K562 (cell line): ENCODE measurements at regions not wholly inside any gene's neighbourhood (a gene's known extent, or its start where the extent isn't known, plus 50 kb on each side); places are given as distances from the start of the nearest gene placed in this dataset.

Source experiments
- ATAC-seq: fragments of 200-7000 bp; cut with Tn5 transposase; 3 replicates; pipeline ENCODE4 v1.9.1; 2020; ENCODE audit warnings: moderate library complexity
- BruUV-seq: library from RNA; stranded (reverse); fragments of 400-500 nt; replicated peaks from 2 replicates; lab custom pipeline; 2021; lab: Mats Ljungman, UMichigan
- CTCF ChIA-PET: fragments of 300-600 bp; formaldehyde crosslinking; extraction: SDS; loops from one replicate; lab custom pipeline; 2021; ENCODE audit warnings: low intra/inter-chr PET ratio; lab: Yijun Ruan, JAX
- POLR2A ChIA-PET: fragments of 300-600, 350-650 bp; sonication (Branson Sonifier 250); formaldehyde crosslinking; extraction: SDS; loops from one replicate; lab custom pipeline; 2021; ENCODE audit warnings: antibody characterized with exemption, inconsistent platforms; lab: Yijun Ruan, JAX
- DNase-seq, 4 experiments: peaks; one replicate each; pipeline versions ENCODE4 v3.0.0 to v3.0.0-alpha.2; 2011 to 2018; ENCODE audit warnings: low spot score in 3 of 4, mixed read lengths in 3 of 4; ENCODE audit errors: extremely low read depth in 1 of 4
- FAIRE-seq: peaks from 2 replicates; lab custom pipeline; 2011; peaks lifted over from hg19 to GRCh38; lab: Jason Lieb, UNC
- H2AFZ ChIP-seq: 2 replicates; pipeline ENCODE4 v1.6.0; 2011; ENCODE audit warnings: low read depth, low read length, control low read depth, inconsistent platforms
- H3K27ac ChIP-seq: fragments of 200-600 bp; 3 replicates; pipeline ENCODE4 v1.8.0; 2011; ENCODE audit warnings: low read depth, mild to moderate bottlenecking, control low read depth, inconsistent platforms, low read length, moderate library complexity, mixed read lengths; ENCODE audit errors: extremely low read depth
- H3K27me3 ChIP-seq, 2 experiments: fragments of 300-600 bp in 1 of 2; 2 replicates in 1 of 2; 3 replicates in 1 of 2; pipeline versions ENCODE4 v1.6.0 to v1.8.0; 2011; ENCODE audit warnings: inconsistent platforms in 2 of 2, low read length in 2 of 2, mild to moderate bottlenecking in 1 of 2, mixed read lengths in 1 of 2, moderate library complexity in 1 of 2; ENCODE audit not compliant: control insufficient read depth in 2 of 2, insufficient read depth in 2 of 2
- H3K36me3 ChIP-seq: fragments of 300-600 bp; 3 replicates; pipeline ENCODE4 v1.8.0; 2011; ENCODE audit warnings: mild to moderate bottlenecking, low read length, inconsistent platforms; ENCODE audit not compliant: control insufficient read depth, insufficient read depth
- H3K4me1 ChIP-seq, 2 experiments: fragments of 200-600 bp in 1 of 2; replicated peaks in 1 of 2; 2 replicates in 1 of 2; 3 replicates in 1 of 2; pipeline versions ENCODE4 v1.5.1 to v1.8.0; 2011; ENCODE audit warnings: inconsistent platforms in 2 of 2, low read length in 2 of 2, mild to moderate bottlenecking in 1 of 2, mixed read lengths in 1 of 2, moderate library complexity in 1 of 2; ENCODE audit not compliant: control insufficient read depth in 2 of 2, insufficient read depth in 2 of 2
- H3K4me2 ChIP-seq: 2 replicates; pipeline ENCODE4 v1.6.1; 2011; ENCODE audit warnings: low read length, control low read depth, inconsistent platforms, mixed read lengths; ENCODE audit not compliant: insufficient read depth
- H3K4me3 ChIP-seq: fragments of 200-600 bp; sonication (generic), shearing (Covaris generic); 2 replicates; pipeline ENCODE4 v1.5.1; 2016; ENCODE audit warnings: control low read depth, inconsistent platforms
- H3K79me2 ChIP-seq: fragments of 200-600 bp; 3 replicates; pipeline ENCODE4 v1.8.0; 2011; ENCODE audit warnings: low read length, inconsistent platforms; ENCODE audit not compliant: control insufficient read depth, insufficient read depth
- H3K9ac ChIP-seq, 2 experiments: 2 replicates each; pipeline versions ENCODE4 v1.6.0 to v1.6.1; 2011; ENCODE audit warnings: low read depth in 2 of 2, low read length in 2 of 2, control low read depth in 1 of 2, inconsistent platforms in 1 of 2, mild to moderate bottlenecking in 1 of 2, mixed read lengths in 1 of 2; ENCODE audit not compliant: insufficient read depth in 1 of 2
- H3K9me1 ChIP-seq: one replicate; pipeline ENCODE4 v1.6.0; 2011; ENCODE audit warnings: inconsistent platforms, mild to moderate bottlenecking, low read length, moderate library complexity; ENCODE audit not compliant: control insufficient read depth, insufficient read depth
- H3K9me3 ChIP-seq: replicated peaks from 2 replicates; pipeline ENCODE4 v1.5.1; 2011; ENCODE audit warnings: low read depth, low read length, inconsistent platforms; ENCODE audit not compliant: control insufficient read depth, insufficient read depth
- H4K20me1 ChIP-seq: replicated peaks from 2 replicates; pipeline ENCODE4 v1.6.1; 2011; ENCODE audit warnings: low read length, inconsistent platforms, mixed read lengths; ENCODE audit not compliant: control insufficient read depth, insufficient read depth
- ELK1 ChIP-seq: sonication (generic); formaldehyde crosslinking; IDR thresholded peaks from 2 replicates; pipeline ENCODE4 v1.8.1; 2022; ENCODE audit warnings: missing genetic modification reagents
- JUND ChIP-seq, 2 experiments: IDR thresholded peaks; 2 replicates in 1 of 2; 3 replicates in 1 of 2; pipeline ENCODE4 v1.6.1; 2011; ENCODE audit warnings: borderline replicate concordance in 2 of 2, low read depth in 2 of 2, low read length in 2 of 2, improper control_type of control experiment in 1 of 2, missing biosample characterization in 1 of 2, missing genetic modification characterization in 1 of 2, missing genetic modification reagents in 1 of 2
- SMAD3 ChIP-seq: fragments of 450-650 bp; formaldehyde crosslinking; conservative IDR thresholded peaks from 2 replicates; pipeline ENCODE4 v1.4.0; 2020; ENCODE audit warnings: mild to moderate bottlenecking
- WGBS: fragments of 100-300 bp; shearing (Covaris generic); methylation state at CpG from one replicate; pipeline ENCODE4 v1.1.6; 2016; ENCODE audit warnings: low coverage, mixed read lengths; ENCODE audit not compliant: insufficient coverage; ENCODE audit errors: missing lambda C conversion rate; 5-methylcytosine and 5-hydroxymethylcytosine counted together
- in situ Hi-C: fragments of 300-500 bp; cut with MboI; formaldehyde crosslinking; loops from 4 replicates; pipeline ENCODE4 v1.15.0; 2018; ENCODE audit warnings: inconsistent platforms, mixed read lengths
- intact Hi-C: fragments of 100-400 bp; cut with micrococcal nuclease; formaldehyde crosslinking; loops from 2 replicates; pipeline ENCODE4 v1.14.2; 2022
- TF ChIP-seq, protein P1 (sequence below), 2 experiments: fragments of 250-450 bp in 1 of 2; fragments of 450-650 bp in 1 of 2; sonication (Bioruptor Pico) in 1 of 2; IDR thresholded peaks; 2 replicates each; pipeline versions ENCODE4 v1.6.1 to v1.8.0; 2016 to 2021; ENCODE audit warnings: mild to moderate bottlenecking in 2 of 2, moderate library complexity in 2 of 2, missing compliant biosample characterization in 1 of 2, missing genetic modification characterization in 1 of 2
- TF ChIP-seq, protein P2 (sequence below), 2 experiments: fragments of 450-650 bp in 1 of 2; sonication (generic) in 1 of 2; formaldehyde crosslinking in 1 of 2; IDR thresholded peaks in 1 of 2; conservative IDR thresholded peaks in 1 of 2; 2 replicates each; pipeline versions ENCODE4 v1.6.1 to v1.8.1; 2016 to 2023; ENCODE audit warnings: mild to moderate bottlenecking in 2 of 2, moderate library complexity in 2 of 2, inconsistent platforms in 1 of 2, missing genetic modification reagents in 1 of 2
- TF ChIP-seq, protein P3 (sequence below): sonication (generic); formaldehyde crosslinking; IDR thresholded peaks from 2 replicates; pipeline ENCODE4 v1.8.0; 2023; ENCODE audit warnings: mild to moderate bottlenecking, missing genetic modification reagents

GRCh38 chr12:86621957-86622356, 365.8 kb upstream of the MGAT4C start:
- H3K9ac ChIP-seq: no peak overlapping the region
- DNase-seq (no peak), FAIRE-seq (no peak), ATAC-seq (no peak)
- no peak overlapping the region for H2AFZ ChIP-seq
- BruUV-seq: no TSS peak
- H3K9me1 ChIP-seq: no peaks in the 10 kb centered on the region
- no peak overlapping the region for H3K4me2 ChIP-seq
- POLR2A ChIA-PET: no interaction called here
- in situ Hi-C loops (loop anchor here (10.0 kb wide), 1 partner anchor 1083 kb away; no protein-coding TSS in a partner anchor), intact Hi-C loops (no loop called here)
- no peaks in the 10 kb centered on the region for H3K36me3 ChIP-seq
- no peaks in the 10 kb centered on the region for H3K27me3 ChIP-seq
- no peaks in the 10 kb centered on the region for H3K4me1 ChIP-seq
- no peak overlapping the region for H3K27ac ChIP-seq
- TF ChIP-seq JUND (IDR thresholded peaks at IDR 0.05; ENCODE audit: borderline replicate concordance, low read depth, low read length) (no peak), JUND (tag; IDR thresholded peaks at IDR 0.05; ENCODE audit: borderline replicate concordance, low read depth, low read length) (no peak), ELK1 (CRISPR knock-in tag) (no peak), SMAD3 (no peak)
- TF ChIP-seq, protein P1, sequence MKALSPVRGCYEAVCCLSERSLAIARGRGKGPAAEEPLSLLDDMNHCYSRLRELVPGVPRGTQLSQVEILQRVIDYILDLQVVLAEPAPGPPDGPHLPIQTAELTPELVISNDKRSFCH (CRISPR knock-in tag; IDR thresholded peaks at IDR 0.05): no peak
- TF ChIP-seq, protein P1 (tag; IDR thresholded peaks at IDR 0.05): no peak
- TF ChIP-seq, protein P2, sequence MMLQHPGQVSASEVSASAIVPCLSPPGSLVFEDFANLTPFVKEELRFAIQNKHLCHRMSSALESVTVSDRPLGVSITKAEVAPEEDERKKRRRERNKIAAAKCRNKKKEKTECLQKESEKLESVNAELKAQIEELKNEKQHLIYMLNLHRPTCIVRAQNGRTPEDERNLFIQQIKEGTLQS (IDR thresholded peaks at IDR 0.05): no peak
- TF ChIP-seq, protein P2 (CRISPR knock-in tag; conservative IDR thresholded peaks at IDR 0.05): no peak
- TF ChIP-seq, protein P3, sequence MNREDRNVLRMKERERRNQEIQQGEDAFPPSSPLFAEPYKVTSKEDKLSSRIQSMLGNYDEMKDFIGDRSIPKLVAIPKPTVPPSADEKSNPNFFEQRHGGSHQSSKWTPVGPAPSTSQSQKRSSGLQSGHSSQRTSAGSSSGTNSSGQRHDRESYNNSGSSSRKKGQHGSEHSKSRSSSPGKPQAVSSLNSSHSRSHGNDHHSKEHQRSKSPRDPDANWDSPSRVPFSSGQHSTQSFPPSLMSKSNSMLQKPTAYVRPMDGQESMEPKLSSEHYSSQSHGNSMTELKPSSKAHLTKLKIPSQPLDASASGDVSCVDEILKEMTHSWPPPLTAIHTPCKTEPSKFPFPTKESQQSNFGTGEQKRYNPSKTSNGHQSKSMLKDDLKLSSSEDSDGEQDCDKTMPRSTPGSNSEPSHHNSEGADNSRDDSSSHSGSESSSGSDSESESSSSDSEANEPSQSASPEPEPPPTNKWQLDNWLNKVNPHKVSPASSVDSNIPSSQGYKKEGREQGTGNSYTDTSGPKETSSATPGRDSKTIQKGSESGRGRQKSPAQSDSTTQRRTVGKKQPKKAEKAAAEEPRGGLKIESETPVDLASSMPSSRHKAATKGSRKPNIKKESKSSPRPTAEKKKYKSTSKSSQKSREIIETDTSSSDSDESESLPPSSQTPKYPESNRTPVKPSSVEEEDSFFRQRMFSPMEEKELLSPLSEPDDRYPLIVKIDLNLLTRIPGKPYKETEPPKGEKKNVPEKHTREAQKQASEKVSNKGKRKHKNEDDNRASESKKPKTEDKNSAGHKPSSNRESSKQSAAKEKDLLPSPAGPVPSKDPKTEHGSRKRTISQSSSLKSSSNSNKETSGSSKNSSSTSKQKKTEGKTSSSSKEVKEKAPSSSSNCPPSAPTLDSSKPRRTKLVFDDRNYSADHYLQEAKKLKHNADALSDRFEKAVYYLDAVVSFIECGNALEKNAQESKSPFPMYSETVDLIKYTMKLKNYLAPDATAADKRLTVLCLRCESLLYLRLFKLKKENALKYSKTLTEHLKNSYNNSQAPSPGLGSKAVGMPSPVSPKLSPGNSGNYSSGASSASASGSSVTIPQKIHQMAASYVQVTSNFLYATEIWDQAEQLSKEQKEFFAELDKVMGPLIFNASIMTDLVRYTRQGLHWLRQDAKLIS (CRISPR knock-in tag): no peak
- no peaks in the 10 kb centered on the region for H3K9me3 ChIP-seq
- H3K4me3 ChIP-seq: no peak overlapping the region
- no peaks in the 10 kb centered on the region for H3K79me2 ChIP-seq
- WGBS: 0% methylated on average over 2 of the region's 2 CpGs
- no peaks in the 10 kb centered on the region for H4K20me1 ChIP-seq
- CTCF ChIA-PET: no interaction called here
